Upper lobe of left lung (tissue), 4 donors: ENCODE measurements at regions not wholly inside any gene's neighbourhood (a gene's known extent, or its start where the extent isn't known, plus 50 kb on each side); places are given as distances from the start of the nearest gene placed in this dataset.

Source experiments
- POLR2A ChIP-seq, 4 donors: fragments of 450-650 bp; IDR thresholded peaks; one replicate each; pipeline ENCODE4 v1.5.1; 2016 to 2017; ENCODE audit warnings: antibody characterized with exemption in 4 of 4, mild to moderate bottlenecking in 2 of 4
- TF ChIP-seq, protein P1 (sequence below), 6 experiments: fragments of 450-650 bp in 4 of 6; fragments of 200-600 bp in 2 of 6; sonication (generic) in 2 of 6; IDR thresholded peaks; one replicate each; pipeline ENCODE4 v1.5.1; 2016 to 2019; ENCODE audit warnings: antibody characterized with exemption in 6 of 6

DNA sequence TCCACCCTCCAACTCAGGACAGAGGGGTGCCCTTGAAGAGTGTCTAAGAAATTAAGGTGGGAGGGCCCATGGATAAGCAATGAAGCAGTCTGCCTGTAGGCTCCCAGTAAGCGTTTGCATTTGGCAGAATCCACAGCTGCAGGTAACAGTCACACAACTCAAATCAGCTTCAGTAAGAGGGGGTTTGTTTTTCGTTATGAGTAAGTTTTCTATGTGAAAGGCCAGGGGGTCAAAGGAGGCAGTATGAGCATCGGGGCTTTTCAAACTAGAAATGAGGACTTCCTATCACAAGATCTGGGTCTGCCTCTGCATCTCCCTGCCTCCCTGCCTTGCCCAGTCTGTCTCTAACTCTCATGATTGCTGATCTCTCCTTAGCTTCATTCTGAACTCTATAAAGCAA, 128.1 kb upstream of the CCL2 start:
- no peak for TF ChIP-seq POLR2A (IDR thresholded peaks at IDR 0.05)
- TF ChIP-seq, protein P1, sequence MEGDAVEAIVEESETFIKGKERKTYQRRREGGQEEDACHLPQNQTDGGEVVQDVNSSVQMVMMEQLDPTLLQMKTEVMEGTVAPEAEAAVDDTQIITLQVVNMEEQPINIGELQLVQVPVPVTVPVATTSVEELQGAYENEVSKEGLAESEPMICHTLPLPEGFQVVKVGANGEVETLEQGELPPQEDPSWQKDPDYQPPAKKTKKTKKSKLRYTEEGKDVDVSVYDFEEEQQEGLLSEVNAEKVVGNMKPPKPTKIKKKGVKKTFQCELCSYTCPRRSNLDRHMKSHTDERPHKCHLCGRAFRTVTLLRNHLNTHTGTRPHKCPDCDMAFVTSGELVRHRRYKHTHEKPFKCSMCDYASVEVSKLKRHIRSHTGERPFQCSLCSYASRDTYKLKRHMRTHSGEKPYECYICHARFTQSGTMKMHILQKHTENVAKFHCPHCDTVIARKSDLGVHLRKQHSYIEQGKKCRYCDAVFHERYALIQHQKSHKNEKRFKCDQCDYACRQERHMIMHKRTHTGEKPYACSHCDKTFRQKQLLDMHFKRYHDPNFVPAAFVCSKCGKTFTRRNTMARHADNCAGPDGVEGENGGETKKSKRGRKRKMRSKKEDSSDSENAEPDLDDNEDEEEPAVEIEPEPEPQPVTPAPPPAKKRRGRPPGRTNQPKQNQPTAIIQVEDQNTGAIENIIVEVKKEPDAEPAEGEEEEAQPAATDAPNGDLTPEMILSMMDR (IDR thresholded peaks at IDR 0.05): no peak
